HFFc6 (cell line): ENCODE measurements at regions not wholly inside any gene's neighbourhood (a gene's known extent, or its start where the extent isn't known, plus 50 kb on each side); places are given as distances from the start of the nearest gene placed in this dataset.

Experiments used
- DNase-seq: peaks from one replicate; pipeline ENCODE4 v3.0.0-alpha.2; 2018
- H3K27ac Mint-ChIP-seq: 2 replicates; pipeline ENCODE4 v1.8.0; 2020; ENCODE audit warnings: mild to moderate bottlenecking, mixed read lengths
- H3K27me3 Mint-ChIP-seq: 2 replicates; pipeline ENCODE4 v1.8.0; 2021; ENCODE audit warnings: mild to moderate bottlenecking, moderate library complexity, mixed read lengths; ENCODE audit not compliant: insufficient read depth
- H3K36me3 Mint-ChIP-seq: 2 replicates; pipeline ENCODE4 v1.8.0; 2021; ENCODE audit warnings: low read depth, mixed read lengths
- H3K4me1 Mint-ChIP-seq: 2 replicates; pipeline ENCODE4 v1.8.0; 2020; ENCODE audit warnings: low read depth, mixed read lengths
- H3K4me3 Mint-ChIP-seq: 2 replicates; pipeline ENCODE4 v1.8.0; 2020; ENCODE audit warnings: mild to moderate bottlenecking, moderate library complexity, mixed read lengths
- H3K9me3 Mint-ChIP-seq: 2 replicates; pipeline ENCODE4 v1.8.0; 2020; ENCODE audit warnings: mild to moderate bottlenecking, mixed read lengths
- TF ChIP-seq, protein P1 (sequence below): fragments of 200-600 bp; sonication (generic); IDR thresholded peaks from 2 replicates; pipeline ENCODE4 v1.5.0; 2021; ENCODE audit warnings: antibody characterized with exemption, mild to moderate bottlenecking

DNA sequence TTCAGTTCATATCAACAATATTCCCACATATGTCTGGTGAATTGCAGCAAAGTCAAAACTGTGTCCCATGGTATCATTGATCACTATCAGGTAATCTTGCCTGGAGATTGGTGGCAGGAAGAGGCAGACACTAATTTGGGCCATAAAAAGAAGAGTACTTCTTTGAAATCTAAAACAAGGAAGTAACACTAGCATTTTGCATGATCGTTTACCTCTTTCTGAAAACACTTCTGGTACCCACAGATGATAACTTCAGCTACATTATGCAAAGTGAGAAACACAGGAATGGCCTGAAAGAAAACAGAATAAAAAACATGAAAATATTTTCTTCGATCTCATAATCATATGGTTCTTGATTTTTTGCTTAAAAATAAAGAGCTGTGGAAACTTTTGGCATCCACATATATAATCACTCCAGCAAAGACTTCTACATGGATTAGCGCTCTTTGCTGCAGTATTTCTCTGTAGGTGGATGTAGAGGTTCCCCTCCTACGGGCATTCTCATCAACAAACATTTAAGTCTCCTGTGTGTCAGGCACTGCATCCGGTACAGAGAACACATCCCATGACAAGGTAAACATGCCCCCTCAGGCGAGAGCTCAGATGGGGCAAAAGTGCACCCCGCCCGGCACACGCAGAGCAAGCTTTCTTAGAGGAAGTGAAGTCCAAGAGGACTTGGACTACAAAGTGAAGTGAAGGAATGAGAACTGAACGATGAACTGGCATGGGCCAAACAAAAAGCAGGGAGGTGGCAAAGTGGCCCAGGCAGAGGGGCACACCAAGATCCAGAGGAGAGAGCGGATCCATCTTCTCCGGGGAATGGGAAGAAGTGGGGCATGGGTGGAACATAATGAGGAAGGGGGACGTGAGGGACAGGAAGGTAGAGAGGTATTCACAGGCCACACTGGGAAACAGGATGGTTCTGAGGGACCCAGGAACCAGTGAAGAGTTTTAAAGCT is 68.0 kb upstream of the RIOK3 start:
- Mint-ChIP-seq H3K27ac (no peak overlapping the region), H3K36me3 (0 out of 2 replicates have a peak, but pooled peaks cover 4% of the 10 kb centered on the region), H3K4me1 (peaks cover 20% of the 10 kb centered on the region), H3K4me3 (no peak overlapping the region), H3K9me3 (no peaks in the 10 kb centered on the region), H3K27me3 (peaks cover 4% of the 10 kb centered on the region; the same call in 1 of the 2 replicates)
- no peak for DNase-seq
- TF ChIP-seq, protein P1, sequence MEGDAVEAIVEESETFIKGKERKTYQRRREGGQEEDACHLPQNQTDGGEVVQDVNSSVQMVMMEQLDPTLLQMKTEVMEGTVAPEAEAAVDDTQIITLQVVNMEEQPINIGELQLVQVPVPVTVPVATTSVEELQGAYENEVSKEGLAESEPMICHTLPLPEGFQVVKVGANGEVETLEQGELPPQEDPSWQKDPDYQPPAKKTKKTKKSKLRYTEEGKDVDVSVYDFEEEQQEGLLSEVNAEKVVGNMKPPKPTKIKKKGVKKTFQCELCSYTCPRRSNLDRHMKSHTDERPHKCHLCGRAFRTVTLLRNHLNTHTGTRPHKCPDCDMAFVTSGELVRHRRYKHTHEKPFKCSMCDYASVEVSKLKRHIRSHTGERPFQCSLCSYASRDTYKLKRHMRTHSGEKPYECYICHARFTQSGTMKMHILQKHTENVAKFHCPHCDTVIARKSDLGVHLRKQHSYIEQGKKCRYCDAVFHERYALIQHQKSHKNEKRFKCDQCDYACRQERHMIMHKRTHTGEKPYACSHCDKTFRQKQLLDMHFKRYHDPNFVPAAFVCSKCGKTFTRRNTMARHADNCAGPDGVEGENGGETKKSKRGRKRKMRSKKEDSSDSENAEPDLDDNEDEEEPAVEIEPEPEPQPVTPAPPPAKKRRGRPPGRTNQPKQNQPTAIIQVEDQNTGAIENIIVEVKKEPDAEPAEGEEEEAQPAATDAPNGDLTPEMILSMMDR, result no peak

DNA sequence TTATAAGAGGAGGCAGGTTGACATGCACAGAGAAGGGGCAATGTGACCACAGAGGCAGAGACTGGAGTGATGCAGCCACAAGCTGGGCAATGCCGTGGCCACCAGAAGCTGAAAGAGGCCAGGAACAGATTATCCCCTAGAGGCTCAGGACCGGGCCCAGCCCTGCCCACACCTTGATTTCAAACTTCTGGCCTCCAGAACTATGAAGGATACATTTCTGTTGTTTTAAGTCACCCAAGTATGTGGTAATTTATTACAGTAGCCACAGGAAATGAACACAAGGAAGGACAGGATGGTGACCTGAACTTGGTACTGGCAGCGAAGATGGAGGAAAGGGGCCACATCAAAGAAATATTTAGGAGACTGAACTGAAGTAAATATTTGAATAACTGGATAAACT is 66.8 kb upstream of the RIOK3 start:
- Mint-ChIP-seq H3K36me3 (0 out of 2 replicates have a peak, but pooled peaks cover 4% of the 10 kb centered on the region), H3K4me1 (peaks cover 9% of the 10 kb centered on the region), H3K4me3 (no peak overlapping the region), H3K27ac (peak overlapping the region; percentile 24; the same call in 1 of the 2 replicates), H3K27me3 (peaks cover 4% of the 10 kb centered on the region; the same call in 1 of the 2 replicates), H3K9me3 (no peaks in the 10 kb centered on the region)
- TF ChIP-seq, protein P1, result no peak
- no peak for DNase-seq

DNA sequence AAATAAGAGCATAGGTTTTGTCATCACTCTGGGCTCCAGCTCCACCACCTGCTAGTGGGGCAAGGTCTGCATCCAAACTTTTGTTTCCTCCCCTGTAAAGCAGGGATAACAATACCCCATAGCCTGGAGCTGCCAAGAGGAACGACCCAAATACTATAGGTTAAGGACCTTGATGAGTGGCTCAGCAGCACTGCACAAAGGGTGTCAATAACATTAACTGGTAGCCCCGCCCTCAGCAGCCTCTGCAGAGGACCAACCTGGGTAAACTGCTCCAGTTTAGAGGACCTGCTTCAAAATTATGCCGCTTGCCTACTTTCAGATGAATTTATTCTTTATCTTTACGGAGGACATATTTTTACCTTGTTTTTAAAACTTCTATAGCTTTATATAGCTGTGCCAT is 65.8 kb upstream of the RIOK3 start:
- TF ChIP-seq, protein P1, result no peak

DNA sequence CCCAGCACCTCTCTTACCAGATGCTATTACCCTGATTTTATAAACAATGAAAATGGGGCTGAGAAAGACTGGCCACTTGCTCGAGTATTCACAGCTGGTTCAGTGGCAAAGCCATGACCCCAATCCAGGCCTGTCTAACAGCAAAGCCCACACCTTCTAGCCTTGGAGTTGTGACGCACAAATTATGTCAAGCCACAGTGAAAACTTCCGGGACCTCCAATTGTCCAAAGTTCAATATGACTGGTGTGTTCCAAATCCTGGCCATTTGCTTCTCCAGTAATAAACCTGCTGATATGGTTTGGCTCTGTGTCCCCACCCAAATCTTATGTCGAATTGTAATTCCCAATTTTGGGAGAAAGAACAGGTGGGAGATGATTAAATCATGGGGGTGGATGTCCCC is 64.7 kb upstream of the RIOK3 start:
- TF ChIP-seq, protein P1, result no peak
- Mint-ChIP-seq H3K4me1 (peaks cover 9% of the 10 kb centered on the region), H3K36me3 (0 out of 2 replicates have a peak, but pooled peaks cover 3% of the 10 kb centered on the region), H3K27ac (no peak overlapping the region), H3K4me3 (no peak overlapping the region), H3K27me3 (peaks cover 3% of the 10 kb centered on the region; the same call in 1 of the 2 replicates), H3K9me3 (no peaks in the 10 kb centered on the region)
- no peak for DNase-seq

More for the DNA sequence above, 65.8 kb upstream of the RIOK3 start:
- Mint-ChIP-seq H3K4me1 (peaks cover 9% of the 10 kb centered on the region), H3K4me3 (no peak overlapping the region), H3K36me3 (0 out of 2 replicates have a peak, but pooled peaks cover 4% of the 10 kb centered on the region), H3K9me3 (no peaks in the 10 kb centered on the region), H3K27me3 (peaks cover 4% of the 10 kb centered on the region; the same call in 1 of the 2 replicates), H3K27ac (no peak overlapping the region)
- DNase-seq, result no peak

DNA sequence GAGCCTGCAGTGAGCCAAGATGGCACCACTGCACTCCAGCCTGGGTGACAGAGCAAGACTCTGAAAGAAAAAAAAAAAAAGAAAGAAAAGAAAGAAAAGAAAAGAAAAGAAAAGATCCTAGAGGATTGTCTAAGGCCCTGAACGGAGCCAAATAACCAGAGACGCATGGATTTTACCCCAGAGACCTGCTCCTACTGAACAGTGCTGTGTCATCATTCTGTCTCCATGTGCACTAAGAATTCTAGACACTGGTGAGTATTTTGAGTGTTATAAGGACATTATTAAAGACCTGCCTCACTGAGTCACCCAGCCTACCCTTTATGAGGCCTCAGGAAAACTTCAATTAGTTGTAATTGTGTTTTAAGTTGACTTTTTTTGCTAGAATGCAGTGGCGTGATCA is 61.9 kb upstream of the RIOK3 start:
- H3K27me3 Mint-ChIP-seq, result no peaks in the 10 kb centered on the region
- H3K9me3 Mint-ChIP-seq, result no peaks in the 10 kb centered on the region
- peaks cover 6% of the 10 kb centered on the region for H3K4me1 Mint-ChIP-seq
- H3K4me3 Mint-ChIP-seq, result no peak overlapping the region
- peaks cover 12% of the 10 kb centered on the region for H3K36me3 Mint-ChIP-seq
- DNase-seq, result no peak
- no peak overlapping the region for H3K27ac Mint-ChIP-seq
- TF ChIP-seq, protein P1, result no peak
